Esophagus muscularis mucosa (tissue), 4 donors: ENCODE measurements at regions not wholly inside any gene's neighbourhood (a gene's known extent, or its start where the extent isn't known, plus 50 kb on each side); places are given as distances from the start of the nearest gene placed in this dataset.

Experiments
- CTCF ChIP-seq, 3 experiments: fragments of 200-600 bp in 2 of 3; fragments of 450-650 bp in 1 of 3; sonication (generic) in 2 of 3; IDR thresholded peaks; one replicate each; pipeline ENCODE4 v1.5.1; 2017 to 2019; ENCODE audit warnings: antibody characterized with exemption in 3 of 3, mild to moderate bottlenecking in 2 of 3, moderate library complexity in 1 of 3
- EP300 ChIP-seq: sonication (generic); formaldehyde crosslinking; IDR thresholded peaks from one replicate; pipeline ENCODE4 v1.6.1; 2017; ENCODE audit warnings: antibody characterized with exemption
- POLR2A ChIP-seq: fragments of 450-650 bp; IDR thresholded peaks from one replicate; pipeline ENCODE4 v1.6.1; 2017; ENCODE audit warnings: antibody characterized with exemption, moderate library complexity, mild to moderate bottlenecking, low read depth
- POLR2AphosphoS5 ChIP-seq, 2 donors: sonication (generic); formaldehyde crosslinking; IDR thresholded peaks; one replicate each; pipeline ENCODE4 v1.6.1; 2017; ENCODE audit warnings: antibody characterized with exemption in 2 of 2

DNA sequence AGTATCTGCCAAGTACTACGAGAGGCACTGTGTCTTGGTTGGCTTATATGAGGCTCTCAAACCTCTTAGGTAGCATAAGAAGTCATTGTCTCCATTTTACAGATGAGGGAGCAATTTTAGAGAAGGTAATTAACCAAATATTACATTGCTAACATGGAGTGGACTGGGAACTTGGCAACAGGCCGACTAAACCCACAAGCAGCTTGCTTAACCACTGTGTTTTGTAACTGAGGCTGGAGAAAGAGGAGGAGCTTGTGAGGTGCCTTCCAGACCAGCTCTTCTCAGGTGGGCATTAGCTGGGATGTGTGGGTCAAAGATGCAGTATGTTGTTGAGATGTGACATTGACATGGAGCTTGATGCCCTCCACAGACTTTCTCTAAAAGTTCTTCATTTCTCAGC is 835.6 kb upstream of the RBFOX1 start:
- TF ChIP-seq CTCF (IDR thresholded peaks at IDR 0.05), result no peak
- TF ChIP-seq EP300, result no peak
- TF ChIP-seq POLR2A, result no peak
- no peak for TF ChIP-seq POLR2AphosphoS5 (IDR thresholded peaks at IDR 0.05)
